Activated T-cell treated with anti-CD3 and anti-CD28 coated beads, Interleukin-2, amount 50 U/mL, for 4 hours (primary cell): ENCODE measurements at regions not wholly inside any gene's neighbourhood (a gene's known extent, or its start where the extent isn't known, plus 50 kb on each side); places are given as distances from the start of the nearest gene placed in this dataset.
A peak's percentile ranks its signal among the peaks of the same experiment; 100 is the strongest.

ENCODE experiments used
- ATAC-seq, 2 donors: fragments of 200-7000 bp; cut with Tn5 transposase; one replicate each; pipeline ENCODE4 v1.10.0; 2021
- DNase-seq: peaks from one replicate; pipeline ENCODE4 v3.0.0-alpha.2; 2020
- H3K27me3 Mint-ChIP-seq: one replicate; pipeline ENCODE4 v1.8.0; 2021; ENCODE audit warnings: low read depth, mixed read lengths
- H3K36me3 Mint-ChIP-seq: one replicate; pipeline ENCODE4 v1.8.0; 2022; ENCODE audit warnings: mixed read lengths; ENCODE audit not compliant: insufficient read depth
- H3K4me1 Mint-ChIP-seq: one replicate; pipeline ENCODE4 v1.8.0; 2021; ENCODE audit warnings: low read depth, mixed read lengths
- H3K4me3 Mint-ChIP-seq: one replicate; pipeline ENCODE4 v1.8.0; 2021; ENCODE audit warnings: mild to moderate bottlenecking, moderate library complexity, mixed read lengths
- H3K9me3 Mint-ChIP-seq: one replicate; pipeline ENCODE4 v1.8.0; 2021; ENCODE audit warnings: mixed read lengths

DNA sequence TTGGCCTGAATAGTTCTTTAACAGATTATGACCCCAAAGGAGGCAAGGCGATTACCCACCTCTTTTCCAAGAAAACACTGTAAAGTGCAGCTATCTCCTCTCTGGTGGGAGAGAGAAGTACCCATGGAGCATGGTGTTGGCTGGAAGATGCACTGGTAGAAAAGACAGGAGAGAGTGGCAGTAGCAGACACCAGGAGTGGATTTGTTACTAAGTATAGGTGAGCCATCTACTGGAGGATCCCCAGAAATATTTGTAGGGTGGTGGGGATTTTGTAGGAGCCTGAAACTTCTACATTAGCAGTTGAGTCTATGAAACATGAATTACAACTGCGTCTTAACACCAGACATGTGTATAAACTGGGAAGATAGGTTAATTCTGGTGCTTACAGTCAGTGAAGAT lies 148.0 kb downstream of the SLC38A4 start:
- Mint-ChIP-seq H3K27me3 (no peaks in the 10 kb centered on the region), H3K9me3 (no peaks in the 10 kb centered on the region), H3K4me1 (no peaks in the 10 kb centered on the region), H3K36me3 (no peaks in the 10 kb centered on the region), H3K4me3 (no peak overlapping the region)
- DNase-seq (no peak), ATAC-seq (peak in 1 of 2 donors; percentile 25)

- ATAC-seq, result no peak
- H3K9me3 Mint-ChIP-seq, result no peaks in the 10 kb centered on the region
- no peak for DNase-seq
- no peak overlapping the region for H3K4me3 Mint-ChIP-seq
- H3K27me3 Mint-ChIP-seq, result no peaks in the 10 kb centered on the region
- H3K4me1 Mint-ChIP-seq, result no peaks in the 10 kb centered on the region
- no peaks in the 10 kb centered on the region for H3K36me3 Mint-ChIP-seq
Observed at GRCh38 chr12:46676797-46677520, 148.8 kb downstream of the SLC38A4 start.

- no peaks in the 10 kb centered on the region for H3K27me3 Mint-ChIP-seq
- no peak for ATAC-seq
- H3K36me3 Mint-ChIP-seq, result no peaks in the 10 kb centered on the region
- no peaks in the 10 kb centered on the region for H3K9me3 Mint-ChIP-seq
- H3K4me1 Mint-ChIP-seq, result no peaks in the 10 kb centered on the region
- H3K4me3 Mint-ChIP-seq, result no peak overlapping the region
- no peak for DNase-seq
Observed at GRCh38 chr12:46676396-46676795, 149.4 kb downstream of the SLC38A4 start.

GRCh38 chr12:46675736-46676135 lies 150.1 kb downstream of the SLC38A4 start:
- no peak for ATAC-seq
- no peaks in the 10 kb centered on the region for H3K27me3 Mint-ChIP-seq
- no peak for DNase-seq

DNA sequence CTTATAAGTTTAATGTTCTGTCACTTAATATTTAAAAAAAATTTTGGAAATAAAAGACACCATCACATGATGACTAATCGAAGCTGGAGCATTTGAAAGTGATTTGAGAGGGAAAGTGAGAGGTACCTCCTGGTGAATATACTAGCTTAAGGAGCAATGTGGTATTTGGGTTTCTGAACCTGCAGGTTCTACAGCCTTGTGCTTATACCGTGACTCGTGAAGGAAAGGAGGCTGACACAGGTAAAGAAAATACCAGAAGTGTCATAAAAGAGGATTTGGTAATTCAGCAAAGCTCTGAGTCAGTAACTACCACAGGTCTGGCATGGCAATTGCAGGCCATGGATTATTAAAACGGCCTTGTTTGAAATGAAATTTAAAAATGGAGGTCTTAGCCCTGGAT lies 151.0 kb downstream of the SLC38A4 start:
- peaks cover 7% of the 10 kb centered on the region for H3K9me3 Mint-ChIP-seq
- H3K4me1 Mint-ChIP-seq, result no peaks in the 10 kb centered on the region
- H3K36me3 Mint-ChIP-seq, result peaks cover 3% of the 10 kb centered on the region
- DNase-seq (no peak), ATAC-seq (peak in 1 of 2 donors; percentile 48)
- H3K27me3 Mint-ChIP-seq, result no peaks in the 10 kb centered on the region
- H3K4me3 Mint-ChIP-seq, result no peak overlapping the region

More at GRCh38 chr12:46675736-46676135, 150.1 kb downstream of the SLC38A4 start:
- no peak overlapping the region for H3K4me3 Mint-ChIP-seq
- H3K9me3 Mint-ChIP-seq, result no peaks in the 10 kb centered on the region
- no peaks in the 10 kb centered on the region for H3K36me3 Mint-ChIP-seq
- no peaks in the 10 kb centered on the region for H3K4me1 Mint-ChIP-seq

DNA sequence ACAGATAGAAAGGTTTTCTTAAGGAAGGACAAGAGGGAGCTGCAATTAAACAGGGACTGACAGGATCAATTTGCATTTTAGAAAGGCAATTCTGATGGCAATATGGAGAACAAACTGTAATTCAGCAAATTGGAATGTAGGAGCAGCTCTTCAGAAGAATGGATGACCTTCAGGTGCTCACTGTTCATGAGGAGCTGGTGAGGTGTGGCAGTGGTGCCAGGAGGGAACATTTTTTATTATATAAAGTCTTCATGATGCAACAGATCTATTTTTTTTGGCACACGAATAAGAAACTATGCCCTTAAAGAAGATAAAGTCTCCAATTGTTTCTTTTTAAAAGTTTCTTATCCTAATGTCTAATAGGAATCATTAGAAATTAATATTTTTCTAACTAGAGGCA lies 151.7 kb downstream of the SLC38A4 start:
- H3K36me3 Mint-ChIP-seq, result peaks cover 3% of the 10 kb centered on the region
- no peak for ATAC-seq

DNA sequence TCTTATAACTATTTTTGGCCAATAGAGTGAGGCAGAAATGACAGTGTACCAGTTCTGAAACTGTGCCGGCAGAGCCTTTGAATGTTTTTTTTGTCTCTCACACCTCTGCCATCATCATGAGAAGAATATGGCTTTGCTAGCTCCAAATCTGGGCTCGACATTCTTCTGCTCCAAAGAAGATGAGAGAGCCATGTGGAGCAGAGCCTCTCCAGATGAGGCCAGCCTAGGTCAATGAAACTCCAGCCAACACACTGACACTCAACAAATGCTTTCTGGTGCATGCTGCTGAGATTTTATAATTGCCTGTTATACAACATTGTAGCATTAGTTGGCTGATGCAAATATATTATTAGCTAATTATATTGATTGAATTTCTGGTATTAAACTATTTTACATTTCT lies 154.7 kb downstream of the SLC38A4 start:
- Mint-ChIP-seq H3K27me3 (no peaks in the 10 kb centered on the region), H3K4me1 (no peaks in the 10 kb centered on the region), H3K36me3 (peaks cover 3% of the 10 kb centered on the region), H3K9me3 (peaks cover 7% of the 10 kb centered on the region), H3K4me3 (no peak overlapping the region)
- DNase-seq (no peak), ATAC-seq (no peak)

More for the DNA sequence above, 151.7 kb downstream of the SLC38A4 start:
- no peaks in the 10 kb centered on the region for H3K4me1 Mint-ChIP-seq
- no peaks in the 10 kb centered on the region for H3K27me3 Mint-ChIP-seq
- DNase-seq, result no peak
- no peak overlapping the region for H3K4me3 Mint-ChIP-seq
- peaks cover 7% of the 10 kb centered on the region for H3K9me3 Mint-ChIP-seq

DNA sequence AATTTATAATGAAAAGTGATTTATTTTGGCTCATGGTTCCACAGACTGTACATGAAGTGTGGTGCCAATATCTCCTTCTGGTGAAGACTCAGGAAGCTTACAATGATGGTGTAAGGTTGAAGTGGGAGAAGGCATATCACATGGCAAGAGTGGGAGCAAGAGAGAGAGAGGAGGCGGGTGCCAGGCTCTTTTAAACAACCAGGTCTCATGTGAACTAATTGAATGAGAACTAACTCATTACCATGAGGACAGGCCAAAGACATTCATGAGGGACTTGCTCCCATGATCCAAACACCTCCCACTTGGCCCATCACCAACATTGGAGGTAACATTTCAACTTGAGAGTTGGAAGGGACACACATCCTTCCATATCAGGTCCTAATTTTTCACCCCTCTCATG lies 155.2 kb downstream of the SLC38A4 start:
- DNase-seq (no peak), ATAC-seq (no peak)
- Mint-ChIP-seq H3K36me3 (peaks cover 3% of the 10 kb centered on the region), H3K4me1 (peaks cover under 1% of the 10 kb centered on the region), H3K27me3 (no peaks in the 10 kb centered on the region), H3K9me3 (peaks cover 7% of the 10 kb centered on the region), H3K4me3 (no peak overlapping the region)

DNA sequence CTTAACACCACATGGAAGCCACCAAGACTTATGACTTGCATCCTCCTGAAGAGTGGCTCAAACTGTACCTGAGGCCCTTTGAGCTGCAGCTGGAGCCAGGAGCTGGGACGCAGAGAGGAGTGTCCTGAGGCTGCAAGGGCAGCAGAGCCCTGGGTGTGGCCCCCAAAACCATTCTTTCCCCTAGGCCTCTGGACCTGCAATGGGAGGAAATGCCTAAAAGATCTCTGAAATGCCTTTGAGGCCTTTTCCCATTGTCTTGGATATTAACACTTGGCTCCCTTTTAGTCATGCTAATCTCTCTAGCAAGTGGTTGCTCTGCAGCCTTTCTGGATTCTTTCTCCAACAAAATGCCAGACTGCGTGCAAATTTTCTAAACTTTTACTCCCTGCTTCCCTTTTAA lies 156.1 kb downstream of the SLC38A4 start:
- peaks cover 8% of the 10 kb centered on the region for H3K4me1 Mint-ChIP-seq
- H3K4me3 Mint-ChIP-seq, result no peak overlapping the region
- ATAC-seq (no peak), DNase-seq (no peak)
- peaks cover 3% of the 10 kb centered on the region for H3K36me3 Mint-ChIP-seq
- H3K27me3 Mint-ChIP-seq, result no peaks in the 10 kb centered on the region
- peaks cover 7% of the 10 kb centered on the region for H3K9me3 Mint-ChIP-seq

DNA sequence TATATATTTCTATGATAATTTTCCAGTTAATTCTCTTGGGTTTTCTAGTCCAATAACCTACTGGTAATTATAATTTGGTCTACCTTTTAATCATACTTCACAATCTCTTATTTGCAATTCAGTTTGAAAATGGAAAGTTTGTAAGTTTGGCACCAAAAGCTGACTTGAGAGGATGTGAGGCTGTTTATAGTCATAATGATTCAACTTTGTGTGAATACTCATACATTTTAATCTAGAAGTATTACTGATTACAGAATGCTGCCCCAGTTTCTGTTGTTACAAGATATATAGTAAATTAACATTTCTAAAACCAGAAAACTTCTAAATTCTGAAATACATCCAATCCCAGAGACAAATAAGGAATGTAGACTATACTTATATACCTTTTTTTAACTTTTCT lies 158.2 kb downstream of the SLC38A4 start:
- Mint-ChIP-seq H3K9me3 (peaks cover 7% of the 10 kb centered on the region), H3K27me3 (no peaks in the 10 kb centered on the region), H3K4me3 (no peak overlapping the region), H3K4me1 (peaks cover 9% of the 10 kb centered on the region), H3K36me3 (peaks cover 3% of the 10 kb centered on the region)
- DNase-seq (no peak), ATAC-seq (no peak)

GRCh38 chr12:46664761-46665287 lies 161.0 kb downstream of the SLC38A4 start:
- no peak overlapping the region for H3K4me3 Mint-ChIP-seq
- peaks cover 27% of the 10 kb centered on the region for H3K4me1 Mint-ChIP-seq
- DNase-seq (no peak), ATAC-seq (peak; percentile 91 to 95)
- no peaks in the 10 kb centered on the region for H3K36me3 Mint-ChIP-seq
- no peaks in the 10 kb centered on the region for H3K27me3 Mint-ChIP-seq
- peaks cover under 1% of the 10 kb centered on the region for H3K9me3 Mint-ChIP-seq

DNA sequence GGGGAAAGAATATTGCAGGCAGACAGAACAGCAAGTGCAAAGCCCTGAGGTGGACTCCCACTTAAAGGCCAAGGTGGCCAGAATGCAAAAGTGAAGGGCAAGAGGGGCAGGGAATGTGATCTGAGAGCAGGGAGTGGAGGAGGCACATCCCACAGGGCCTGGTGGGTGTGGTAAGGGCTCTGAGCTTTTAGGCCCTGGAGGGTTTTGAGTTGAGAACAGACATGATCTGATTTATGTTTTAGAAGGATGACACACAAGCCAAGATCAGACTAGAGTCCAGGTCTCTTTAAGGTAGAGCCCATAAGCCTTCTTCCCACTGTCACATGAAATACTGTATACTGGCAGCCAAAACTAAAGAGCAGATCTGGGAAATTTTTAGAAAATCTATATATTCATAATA lies 162.5 kb downstream of the SLC38A4 start:
- H3K4me3 Mint-ChIP-seq, result no peak overlapping the region
- no peak for ATAC-seq

GRCh38 chr12:46661110-46661845 lies 164.5 kb downstream of the SLC38A4 start:
- H3K9me3 Mint-ChIP-seq, result no peaks in the 10 kb centered on the region
- no peaks in the 10 kb centered on the region for H3K36me3 Mint-ChIP-seq
- no peaks in the 10 kb centered on the region for H3K27me3 Mint-ChIP-seq
- H3K4me3 Mint-ChIP-seq, result no peak overlapping the region
- ATAC-seq (peak; percentile 44 to 51), DNase-seq (no peak)
- peaks cover 35% of the 10 kb centered on the region for H3K4me1 Mint-ChIP-seq

More for the DNA sequence above, 162.5 kb downstream of the SLC38A4 start:
- no peak for DNase-seq
- Mint-ChIP-seq H3K36me3 (no peaks in the 10 kb centered on the region), H3K9me3 (no peaks in the 10 kb centered on the region), H3K4me1 (peaks cover 35% of the 10 kb centered on the region), H3K27me3 (no peaks in the 10 kb centered on the region)

GRCh38 chr12:46660719-46661109 lies 165.1 kb downstream of the SLC38A4 start:
- H3K4me1 Mint-ChIP-seq, result peaks cover 35% of the 10 kb centered on the region
- no peaks in the 10 kb centered on the region for H3K9me3 Mint-ChIP-seq
- H3K36me3 Mint-ChIP-seq, result no peaks in the 10 kb centered on the region
- no peak for DNase-seq
- no peak for ATAC-seq
- H3K27me3 Mint-ChIP-seq, result no peaks in the 10 kb centered on the region
- no peak overlapping the region for H3K4me3 Mint-ChIP-seq

- no peaks in the 10 kb centered on the region for H3K27me3 Mint-ChIP-seq
- peaks cover 30% of the 10 kb centered on the region for H3K4me1 Mint-ChIP-seq
- ATAC-seq, result no peak
- H3K36me3 Mint-ChIP-seq, result no peaks in the 10 kb centered on the region
- H3K9me3 Mint-ChIP-seq, result no peaks in the 10 kb centered on the region
- no peak overlapping the region for H3K4me3 Mint-ChIP-seq
- no peak for DNase-seq
Observed at GRCh38 chr12:46660276-46660675, 165.5 kb downstream of the SLC38A4 start.
